SK-N-SH (cell line): ENCODE measurements at regions not wholly inside any gene's neighbourhood (a gene's known extent, or its start where the extent isn't known, plus 50 kb on each side); places are given as distances from the start of the nearest gene placed in this dataset.

Experiments
- CTCF ChIA-PET: fragments of 300-600, 350-600 bp; formaldehyde crosslinking; extraction: SDS; loops from one replicate; lab custom pipeline; 2021; lab: Yijun Ruan, JAX
- POLR2A ChIA-PET: fragments of 350-600 bp; sonication (Branson Sonifier 250); formaldehyde crosslinking; extraction: SDS; loops from one replicate; lab custom pipeline; 2020; ENCODE audit warnings: antibody characterized with exemption, inconsistent platforms; lab: Yijun Ruan, JAX
- DNase-seq: peaks from one replicate; pipeline ENCODE4 v3.0.0; 2012
- H2AFZ ChIP-seq: fragments of 200-600 bp; sonication (generic); 2 replicates; pipeline ENCODE4 v1.8.1; 2016; ENCODE audit warnings: antibody characterized with exemption, mild to moderate bottlenecking, low read depth
- H3F3A ChIP-seq: fragments of 200-600 bp; sonication (generic); replicated peaks from 2 replicates; pipeline ENCODE3; 2016; ENCODE audit warnings: antibody characterized with exemption, mild to moderate bottlenecking; ENCODE audit not compliant: insufficient read depth
- H3K27ac ChIP-seq, 2 experiments: fragments of 200-500 bp in 1 of 2; fragments of 200-600 bp in 1 of 2; sonication (Bioruptor generic) in 1 of 2; sonication (generic), shearing (Covaris generic) in 1 of 2; 2 replicates each; pipeline versions ENCODE4 v1.5.1 to v1.6.1; 2014 to 2016; ENCODE audit warnings: low read depth in 2 of 2, inconsistent platforms in 1 of 2, low read length in 1 of 2, mild to moderate bottlenecking in 1 of 2, mixed read lengths in 1 of 2
- H3K27me3 ChIP-seq: fragments of 200-600 bp; sonication (generic), shearing (Covaris generic); 2 replicates; pipeline ENCODE4 v1.6.1; 2016; ENCODE audit warnings: mixed run types; ENCODE audit not compliant: insufficient read depth
- H3K36me3 ChIP-seq, 2 experiments: fragments of 200-500 bp in 1 of 2; fragments of 200-600 bp in 1 of 2; sonication (Bioruptor generic) in 1 of 2; sonication (generic) in 1 of 2; replicated peaks in 1 of 2; 2 replicates each; pipeline versions ENCODE3 to v1.5.1; 2014 to 2016; ENCODE audit warnings: low read length in 1 of 2, mild to moderate bottlenecking in 1 of 2; ENCODE audit not compliant: insufficient read depth in 2 of 2, control insufficient read depth in 1 of 2
- H3K4me1 ChIP-seq, 2 experiments: fragments of 200-500 bp in 1 of 2; fragments of 200-600 bp in 1 of 2; sonication (Bioruptor generic) in 1 of 2; sonication (generic), shearing (Covaris generic) in 1 of 2; 2 replicates each; pipeline versions ENCODE4 v1.5.1 to v1.6.1; 2014 to 2016; ENCODE audit warnings: low read depth in 1 of 2, low read length in 1 of 2, mixed run types in 1 of 2; ENCODE audit not compliant: insufficient read depth in 2 of 2, control insufficient read depth in 1 of 2
- H3K4me2 ChIP-seq: fragments of 200-600 bp; sonication (generic), shearing (Covaris generic); 2 replicates; pipeline ENCODE4 v1.6.1; 2017; ENCODE audit warnings: mixed run types
- H3K4me3 ChIP-seq, 2 experiments: fragments of 200-500 bp in 1 of 2; fragments of 200-600 bp in 1 of 2; sonication (Bioruptor generic) in 1 of 2; sonication (generic), shearing (Covaris generic) in 1 of 2; 2 replicates each; pipeline versions ENCODE4 v1.5.1 to v1.8.1; 2014 to 2016; ENCODE audit warnings: low read depth in 2 of 2, inconsistent platforms in 1 of 2, low read length in 1 of 2, mild to moderate bottlenecking in 1 of 2, mixed read lengths in 1 of 2, moderate library complexity in 1 of 2
- H3K79me2 ChIP-seq: fragments of 200-600 bp; sonication (generic); 2 replicates; pipeline ENCODE4 v1.8.1; 2017; ENCODE audit warnings: mild to moderate bottlenecking; ENCODE audit not compliant: insufficient read depth
- H3K9ac ChIP-seq: fragments of 200-600 bp; sonication (generic); 2 replicates; pipeline ENCODE4 v1.6.1; 2017; ENCODE audit warnings: mixed run types
- H3K9me2 ChIP-seq: fragments of 200-600 bp; sonication (generic); 2 replicates; pipeline ENCODE4 v1.6.1; 2017; ENCODE audit warnings: mixed run types
- H3K9me3 ChIP-seq: fragments of 200-600 bp; sonication (generic); 2 replicates; pipeline ENCODE4 v1.6.1; 2017; ENCODE audit warnings: mixed run types, mild to moderate bottlenecking, moderate library complexity
- H4K20me1 ChIP-seq: fragments of 200-600 bp; sonication (generic); 2 replicates; pipeline ENCODE4 v1.6.1; 2017; ENCODE audit warnings: mild to moderate bottlenecking, mixed run types; ENCODE audit not compliant: insufficient read depth
- CHD2 ChIP-seq: fragments of 150-350 bp; IDR thresholded peaks from 2 replicates; pipeline ENCODE4 v1.6.1; 2018; ENCODE audit warnings: low read length; ENCODE audit not compliant: partially characterized antibody
- CTCF ChIP-seq: fragments of 200-600 bp; sonication (generic); IDR thresholded peaks from 2 replicates; pipeline ENCODE4 v1.6.1; 2017; ENCODE audit warnings: antibody characterized with exemption, mild to moderate bottlenecking, moderate library complexity
- EP300 ChIP-seq, 2 experiments: IDR thresholded peaks; 2 replicates each; pipeline versions ENCODE4 v1.4.0 to v1.6.1; 2012; ENCODE audit warnings: borderline replicate concordance in 1 of 2, low read depth in 1 of 2, low read length in 1 of 2
- FOXM1 ChIP-seq: IDR thresholded peaks from 2 replicates; pipeline ENCODE4 v1.4.0; 2012; ENCODE audit warnings: low read depth, mild to moderate bottlenecking
- GABPA ChIP-seq: IDR thresholded peaks from 2 replicates; pipeline ENCODE4 v1.4.0; 2012; ENCODE audit warnings: low read depth, mild to moderate bottlenecking
- IRF3 ChIP-seq: fragments of 150-350 bp; IDR thresholded peaks from 2 replicates; pipeline ENCODE4 v1.6.1; 2016; ENCODE audit warnings: mild to moderate bottlenecking, low read depth, low read length
- JUND ChIP-seq: IDR thresholded peaks from 2 replicates; pipeline ENCODE4 v1.4.0; 2012
- MAX ChIP-seq: IDR thresholded peaks from 2 replicates; pipeline ENCODE4 v1.4.0; 2012; ENCODE audit warnings: low read depth
- MXI1 ChIP-seq: IDR thresholded peaks from 2 replicates; pipeline ENCODE4 v1.6.1; 2012; ENCODE audit warnings: mild to moderate bottlenecking, low read depth, low read length, improper control_type of control experiment
- RAD21 ChIP-seq: IDR thresholded peaks from 2 replicates; pipeline ENCODE4 v1.6.1; 2012; ENCODE audit warnings: mild to moderate bottlenecking, low read length
- ZBTB33 ChIP-seq: IDR thresholded peaks from 2 replicates; pipeline ENCODE4 v1.4.0; 2012; ENCODE audit warnings: low read depth, borderline replicate concordance
- WGBS: methylation state at CpG from one replicate; pipeline ENCODE4 v1.1.6; 2017; ENCODE audit warnings: low lambda C conversion rate; 5-methylcytosine and 5-hydroxymethylcytosine counted together
- TF ChIP-seq, protein P1 (sequence below): IDR thresholded peaks from 2 replicates; pipeline ENCODE4; 2012
- TF ChIP-seq, protein P2 (sequence below): fragments of 150-350 bp; IDR thresholded peaks from 2 replicates; pipeline ENCODE4 v1.6.1; 2017; ENCODE audit warnings: antibody characterized with exemption, low read length, low read depth, borderline replicate concordance

DNA sequence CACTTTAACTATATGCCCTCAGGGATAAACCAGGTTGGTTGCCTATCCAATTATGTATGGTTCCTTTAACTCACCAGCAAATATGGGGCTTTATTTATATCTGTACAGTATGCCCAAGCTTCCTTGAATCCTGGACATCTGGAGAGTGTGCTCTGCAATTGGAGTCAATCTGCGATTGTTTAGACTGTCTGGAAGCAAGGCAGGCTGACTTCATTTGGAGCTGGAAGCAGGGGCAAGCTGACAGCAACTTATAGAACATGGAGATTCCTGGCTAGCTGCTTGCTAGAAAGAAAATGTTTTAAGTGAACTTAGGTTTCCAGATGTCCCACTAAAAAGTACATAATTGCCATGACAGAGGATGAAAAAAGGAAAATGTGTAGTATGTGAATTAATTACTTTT, 63.7 kb upstream of the TPRG1 start:
- no peak overlapping the region for H3K4me3 ChIP-seq

DNA sequence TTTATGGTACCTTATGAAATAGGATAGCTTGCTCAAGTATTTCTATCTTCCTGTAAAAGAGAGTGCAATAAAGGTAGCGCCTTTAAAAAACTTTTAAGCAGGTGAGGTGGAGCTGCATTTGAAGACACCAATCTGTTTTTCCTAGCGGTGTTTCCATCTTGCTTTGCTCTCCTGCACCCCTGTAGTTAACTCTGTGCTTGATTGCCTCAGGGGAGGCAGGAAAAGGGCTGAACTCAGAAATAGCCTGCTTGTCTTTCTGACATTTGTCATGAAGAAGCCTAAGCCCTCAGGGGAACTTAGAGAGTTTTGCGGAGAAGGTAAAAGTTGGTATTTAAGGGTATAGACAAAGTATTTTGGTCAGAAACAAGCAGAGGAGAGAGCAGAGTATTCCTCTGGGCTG, 63.0 kb upstream of the TPRG1 start:
- Histone ChIP-seq H3K27me3 (no peaks in the 10 kb centered on the region; the same call in 1 of the 2 replicates), H2AFZ (no peak overlapping the region), H3K4me2 (peak overlapping the region; percentile 42; the same call in 1 of the 2 replicates), H3K79me2 (no peaks in the 10 kb centered on the region), H3K9ac (no peak overlapping the region), H3K9me2 (no peaks in the 10 kb centered on the region), H3K4me3 (no peak overlapping the region), H3K27ac (peak overlapping the region in 1 of 2 experiments; percentile 89; a peak in 2 of 4 replicates), H3K4me1 (peaks cover 0 to 21% of the 10 kb centered on the region in 2 experiments; a peak in 2 of 4 replicates), H4K20me1 (no peaks in the 10 kb centered on the region), H3F3A (no peaks in the 10 kb centered on the region), H3K36me3 (no peaks in the 10 kb centered on the region), H3K9me3 (peaks cover 4% of the 10 kb centered on the region; the same call in 1 of the 2 replicates)
- WGBS = 38% methylated on average over 3 of the region's 3 CpGs
- ChIA-PET POLR2A (no interaction called here), CTCF (interaction anchor here (0.7 kb wide), 1 partner anchor 18 kb away, joined by 3 read pairs; no protein-coding TSS in a partner anchor)
- DNase-seq = no peak
- TF ChIP-seq FOXM1 = no peak
- no peak for TF ChIP-seq IRF3
- no peak for TF ChIP-seq MAX
- TF ChIP-seq ZBTB33 = no peak
- TF ChIP-seq JUND = no peak
- no peak for TF ChIP-seq CHD2
- TF ChIP-seq RAD21 = no peak
- TF ChIP-seq, protein P1, sequence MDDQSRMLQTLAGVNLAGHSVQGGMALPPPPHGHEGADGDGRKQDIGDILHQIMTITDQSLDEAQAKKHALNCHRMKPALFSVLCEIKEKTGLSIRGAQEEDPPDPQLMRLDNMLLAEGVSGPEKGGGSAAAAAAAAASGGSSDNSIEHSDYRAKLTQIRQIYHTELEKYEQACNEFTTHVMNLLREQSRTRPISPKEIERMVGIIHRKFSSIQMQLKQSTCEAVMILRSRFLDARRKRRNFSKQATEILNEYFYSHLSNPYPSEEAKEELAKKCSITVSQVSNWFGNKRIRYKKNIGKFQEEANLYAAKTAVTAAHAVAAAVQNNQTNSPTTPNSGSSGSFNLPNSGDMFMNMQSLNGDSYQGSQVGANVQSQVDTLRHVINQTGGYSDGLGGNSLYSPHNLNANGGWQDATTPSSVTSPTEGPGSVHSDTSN = no peak
- TF ChIP-seq, protein P2, sequence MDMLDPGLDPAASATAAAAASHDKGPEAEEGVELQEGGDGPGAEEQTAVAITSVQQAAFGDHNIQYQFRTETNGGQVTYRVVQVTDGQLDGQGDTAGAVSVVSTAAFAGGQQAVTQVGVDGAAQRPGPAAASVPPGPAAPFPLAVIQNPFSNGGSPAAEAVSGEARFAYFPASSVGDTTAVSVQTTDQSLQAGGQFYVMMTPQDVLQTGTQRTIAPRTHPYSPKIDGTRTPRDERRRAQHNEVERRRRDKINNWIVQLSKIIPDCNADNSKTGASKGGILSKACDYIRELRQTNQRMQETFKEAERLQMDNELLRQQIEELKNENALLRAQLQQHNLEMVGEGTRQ = no peak
- TF ChIP-seq CTCF = no peak

More for the DNA sequence above, 63.7 kb upstream of the TPRG1 start:
- Histone ChIP-seq H4K20me1 (no peaks in the 10 kb centered on the region), H3K4me2 (no peak overlapping the region), H2AFZ (no peak overlapping the region; the same call in 1 of the 2 replicates), H3K36me3 (no peaks in the 10 kb centered on the region), H3K27ac (peak overlapping the region in 1 of 2 experiments; percentile 89; a peak in 2 of 4 replicates), H3K79me2 (no peaks in the 10 kb centered on the region), H3K9me3 (peaks cover 4% of the 10 kb centered on the region; the same call in 1 of the 2 replicates), H3K27me3 (no peaks in the 10 kb centered on the region; the same call in 1 of the 2 replicates), H3F3A (no peaks in the 10 kb centered on the region), H3K9ac (no peak overlapping the region), H3K9me2 (no peaks in the 10 kb centered on the region), H3K4me1 (peaks cover 0 to 21% of the 10 kb centered on the region in 2 experiments; a peak in 2 of 4 replicates)
- CTCF ChIA-PET = no interaction called here
- 23% methylated on average over 1 of the region's 1 CpG for WGBS
- POLR2A ChIA-PET = no interaction called here
- TF ChIP-seq GABPA (no peak), EP300 (IDR thresholded peaks at IDR 0.05; ENCODE audit: borderline replicate concordance in 1 of 2, low read depth in 1 of 2, low read length in 1 of 2) (peak in 1 of 2 experiments; percentile 45; a peak in 1 of 4 replicates), JUND (no peak), CHD2 (peak; percentile 59), MXI1 (peak; percentile 63)
- peak; percentile 34 for DNase-seq
